ENCODE measurements at regions not wholly inside any gene's neighbourhood (a gene's known extent, or its start where the extent isn't known, plus 50 kb on each side); places are given as distances from the start of the nearest gene placed in this dataset.

GRCh38 chr4:186347743-186348142 is 81.8 kb downstream of the F11 start:
- TF ChIP-seq EZH2 (IDR thresholded peaks at IDR 0.05; ENCODE audit: insufficient read depth, low read length) (no peak), CTCF (IDR thresholded peaks at IDR 0.05; ENCODE audit: insufficient read depth, low read depth, low read length) (no peak)

Data from astrocyte (in vitro differentiated cells and primary cell).